Activated CD4-positive, alpha-beta T cell treated with anti-CD3 and anti-CD28 coated beads for 24 hours (primary cell): ENCODE measurements at regions not wholly inside any gene's neighbourhood (a gene's known extent, or its start where the extent isn't known, plus 50 kb on each side); places are given as distances from the start of the nearest gene placed in this dataset.
"Not testable (repeated sequence)": the region's sequence is repeated elsewhere in the genome, so short reads cannot be mapped to it uniquely, and the experiment has no call there.

Source experiments
- DNase-seq, 2 donors: peaks; one replicate each; pipeline ENCODE4 v3.0.0-alpha.2; 2020; ENCODE audit warnings: low read depth in 2 of 2

DNA sequence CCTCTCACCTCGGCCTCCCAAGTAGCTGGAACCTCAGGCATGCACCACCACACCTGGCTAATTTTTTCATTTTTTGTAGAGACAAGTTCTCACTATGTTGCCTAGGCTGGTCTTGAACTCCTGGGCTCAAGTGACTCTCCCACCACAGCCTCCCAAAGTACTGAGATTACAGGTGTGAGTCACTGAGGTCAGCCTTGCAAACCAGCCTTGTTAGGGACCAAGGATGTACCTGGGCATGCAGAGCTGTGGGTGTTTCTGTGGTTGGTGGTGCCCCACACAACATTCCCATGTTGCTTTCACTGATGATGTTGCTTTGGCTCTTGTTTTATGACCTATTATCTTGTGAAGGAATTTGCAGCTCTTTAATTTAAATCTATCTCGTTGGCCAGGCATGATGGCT is 54.8 kb downstream of the OTUD1 start:
- no peak for DNase-seq

DNA sequence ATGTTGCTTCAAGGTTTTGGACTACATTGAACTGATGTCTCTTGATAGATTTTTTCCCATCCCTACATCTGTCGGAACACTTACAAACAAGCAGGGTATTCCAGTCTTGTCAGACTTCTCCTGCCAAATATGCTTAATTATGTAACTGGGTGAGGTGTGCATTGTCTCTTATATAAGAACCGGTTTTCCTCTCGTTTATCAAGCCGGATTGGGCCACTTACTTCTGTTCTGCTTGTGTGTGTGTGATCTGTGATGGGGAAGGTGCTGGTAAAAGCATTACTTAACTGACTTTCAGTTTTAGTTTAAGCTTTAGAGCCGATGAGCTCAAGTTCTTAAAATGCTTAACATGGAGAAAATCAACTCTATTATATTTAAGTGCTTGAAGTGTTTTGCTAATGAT is 57.9 kb downstream of the OTUD1 start:
- no peak for DNase-seq

DNA sequence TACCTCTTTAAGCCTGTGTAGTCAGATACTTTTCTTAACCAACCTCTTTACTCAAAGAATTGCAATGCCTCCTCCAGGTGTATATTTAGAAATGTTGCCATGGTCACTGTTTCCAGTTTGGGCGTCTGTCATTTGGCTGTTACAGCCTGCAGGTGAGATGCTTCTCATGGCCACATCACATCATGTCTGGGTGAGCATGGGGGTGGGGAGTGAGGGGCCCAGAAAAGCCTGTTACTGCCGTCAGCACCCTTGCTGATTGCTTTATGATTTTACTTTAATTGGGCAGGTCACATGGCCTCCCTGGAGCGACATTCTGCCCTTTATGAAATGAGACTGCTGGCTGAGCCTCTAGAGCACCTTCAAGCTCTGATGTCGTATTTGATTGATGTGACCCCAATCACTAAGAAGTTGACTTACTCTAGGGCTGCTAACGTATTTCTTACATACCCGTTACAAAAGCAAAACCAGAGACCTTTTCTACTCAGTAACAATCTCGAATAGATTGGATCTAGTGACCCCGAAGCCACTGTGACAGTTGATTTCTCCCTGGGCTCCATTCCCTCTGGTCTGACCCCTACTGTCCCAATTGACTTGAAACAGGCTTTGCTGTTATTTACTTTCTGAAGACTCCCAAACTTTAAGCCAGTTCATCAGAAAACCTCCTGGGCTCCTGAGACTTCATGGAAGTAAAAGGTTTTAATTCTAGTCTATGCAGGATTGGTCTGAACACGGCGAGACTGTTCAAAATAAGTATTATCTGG is 60.7 kb downstream of the OTUD1 start:
- DNase-seq = no peak

DNA sequence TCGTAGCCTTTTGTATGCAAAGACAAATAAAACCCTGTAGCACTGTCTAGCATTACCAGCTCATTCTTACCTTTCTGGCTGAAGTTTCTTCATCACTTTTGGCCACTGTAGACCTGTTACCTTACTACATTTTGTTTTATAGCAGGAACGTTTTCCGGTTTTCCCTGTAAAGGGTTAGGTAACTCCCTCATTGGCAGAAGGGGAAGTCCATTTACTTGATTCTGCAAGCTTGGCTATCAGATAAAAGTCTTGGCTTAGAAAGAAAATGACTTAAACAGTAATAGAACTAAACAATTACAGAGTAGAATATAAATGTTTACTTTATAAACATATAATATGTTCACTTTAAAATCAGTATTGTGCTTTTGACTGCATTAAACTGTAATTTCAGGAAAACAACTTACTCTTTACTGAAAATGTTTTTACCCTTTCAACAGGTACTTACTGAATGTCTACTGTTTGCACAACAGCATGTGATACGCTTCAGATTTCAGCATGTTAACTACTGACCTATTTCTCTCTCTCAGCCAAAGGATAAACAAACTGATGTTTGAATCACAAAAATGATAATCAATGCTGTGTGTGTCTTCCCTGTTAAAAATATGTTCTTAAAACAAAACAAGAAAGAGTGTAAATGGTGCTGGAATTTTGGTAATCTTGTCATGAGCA is 67.1 kb downstream of the OTUD1 start:
- no peak for DNase-seq

DNA sequence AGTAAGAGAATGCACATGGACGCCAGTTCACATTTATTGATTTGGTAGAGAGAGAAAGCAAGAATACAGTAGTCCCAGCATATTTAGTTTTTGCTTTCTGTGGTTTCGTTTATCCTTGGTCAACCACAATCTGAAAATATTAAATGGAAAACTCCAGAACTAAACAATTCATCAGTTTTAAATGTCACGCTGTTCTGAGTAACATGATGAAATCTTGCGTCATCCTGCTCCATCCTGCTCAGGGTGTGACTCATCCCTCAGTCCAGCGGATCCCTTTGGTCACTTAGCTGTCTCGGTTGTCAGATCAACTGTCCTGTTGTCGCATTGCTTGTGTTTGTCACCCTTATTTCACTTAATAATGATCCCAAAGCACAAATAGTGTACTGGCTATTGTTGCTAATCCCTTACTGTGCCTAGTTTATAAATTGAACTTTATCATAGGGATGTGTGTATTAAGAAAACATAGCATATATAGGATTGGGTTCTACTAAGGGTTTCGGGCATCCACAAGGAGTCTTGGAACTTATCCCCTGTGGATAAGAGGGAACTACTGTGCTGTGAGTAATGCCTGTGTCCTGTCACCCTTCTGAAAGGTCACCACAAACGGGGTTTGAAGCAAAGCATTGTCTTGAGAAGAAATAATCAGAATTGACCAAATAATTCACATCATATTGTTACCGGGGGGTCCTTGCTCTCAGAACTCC is 73.6 kb downstream of the OTUD1 start:
- DNase-seq = no peak

DNA sequence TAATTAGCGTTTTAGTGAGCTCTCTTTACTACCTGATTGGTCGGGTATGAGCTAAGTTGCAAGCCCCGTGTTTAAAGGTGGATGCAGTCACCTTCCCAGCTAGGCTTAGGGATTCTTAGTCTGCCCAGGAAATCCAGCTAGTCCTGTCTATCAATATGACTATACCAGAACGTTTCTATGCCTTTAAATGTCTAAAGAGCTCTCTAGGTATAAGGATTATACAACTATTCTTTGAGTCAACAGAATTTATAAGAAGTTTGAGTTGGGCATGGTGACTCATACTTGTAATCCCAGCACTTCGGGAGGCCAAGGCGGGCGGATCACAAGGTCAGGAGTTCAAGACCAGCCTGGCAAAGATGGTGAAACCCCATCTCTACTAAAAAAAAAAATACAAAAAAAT is 74.7 kb downstream of the OTUD1 start:
- not testable (repeated sequence) for DNase-seq

DNA sequence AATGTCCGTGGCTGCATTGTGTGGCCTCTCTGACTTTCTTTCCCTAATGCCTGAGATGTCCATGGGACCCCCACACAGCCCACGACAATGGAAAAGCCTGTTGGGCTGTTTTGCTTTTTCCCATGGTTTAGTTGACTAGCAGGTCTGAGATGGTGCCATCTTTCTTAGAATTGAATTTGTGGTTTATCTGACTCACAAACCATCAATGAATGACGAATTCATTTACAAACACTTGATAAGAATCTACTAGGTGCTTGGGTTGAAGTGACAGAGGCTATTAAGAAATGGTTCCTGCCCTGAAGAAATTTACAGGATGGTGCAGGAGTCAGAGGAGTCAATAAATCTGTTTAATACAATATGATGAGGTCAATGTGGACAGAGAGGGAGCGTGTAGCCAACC is 75.4 kb downstream of the OTUD1 start:
- DNase-seq = no peak

DNA sequence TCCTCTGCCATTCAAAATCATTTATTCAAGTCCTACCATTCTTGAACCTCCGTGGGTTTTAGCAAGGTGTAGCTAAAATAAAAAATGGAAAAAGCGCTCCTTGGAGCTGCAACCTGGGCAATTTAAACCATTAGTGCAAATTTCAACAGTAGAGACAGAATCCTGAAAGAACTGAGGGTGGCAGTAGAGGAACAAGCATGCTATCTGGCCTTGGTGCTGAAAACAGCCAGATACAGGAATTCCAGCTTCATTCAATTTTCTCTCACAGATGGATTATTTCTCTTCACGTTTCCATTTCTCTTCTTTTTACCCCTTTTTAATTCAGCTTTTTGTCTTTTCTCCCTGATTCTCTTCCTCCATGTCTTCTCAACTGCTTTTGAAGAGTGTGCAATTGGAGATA is 77.7 kb downstream of the OTUD1 start:
- no peak for DNase-seq

DNA sequence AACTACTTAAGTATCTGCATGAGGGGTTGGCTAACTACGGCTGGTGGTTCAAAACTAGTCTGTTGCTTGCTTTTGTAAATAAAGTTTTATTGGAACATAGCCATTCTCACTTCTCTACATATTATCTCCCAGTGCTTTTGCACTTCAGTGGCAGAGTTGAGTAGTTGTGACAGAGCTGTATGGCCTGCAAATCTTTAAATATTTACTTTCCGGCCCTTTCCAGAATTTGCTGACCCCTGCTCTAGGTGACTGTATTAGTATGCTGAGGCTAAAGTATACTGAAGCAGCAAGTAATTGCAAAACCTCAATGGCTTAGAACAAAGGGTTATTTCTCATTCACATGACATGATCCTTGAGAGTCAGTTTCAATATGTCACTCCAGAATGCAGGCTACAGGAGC is 78.3 kb downstream of the OTUD1 start:
- DNase-seq = no peak

DNA sequence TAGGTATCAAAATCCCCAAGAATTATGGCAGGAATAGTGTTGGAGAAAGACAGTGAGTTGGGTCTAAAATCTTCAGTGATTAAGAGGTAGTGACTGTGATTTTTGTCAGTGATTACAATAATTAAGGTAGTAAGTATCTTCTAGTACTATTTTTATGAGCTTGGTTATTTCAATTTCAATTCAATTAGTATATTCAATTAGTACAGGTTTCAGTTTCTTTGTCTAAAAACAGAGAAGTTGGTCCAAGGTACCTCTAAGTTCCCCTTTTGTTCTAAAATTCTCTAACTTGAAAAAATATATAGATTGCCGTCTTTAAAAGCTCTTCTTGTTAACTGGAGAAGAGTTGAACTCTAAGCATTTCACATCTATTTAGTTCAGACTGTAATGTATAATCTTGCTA is 82.9 kb downstream of the OTUD1 start:
- DNase-seq = no peak

DNA sequence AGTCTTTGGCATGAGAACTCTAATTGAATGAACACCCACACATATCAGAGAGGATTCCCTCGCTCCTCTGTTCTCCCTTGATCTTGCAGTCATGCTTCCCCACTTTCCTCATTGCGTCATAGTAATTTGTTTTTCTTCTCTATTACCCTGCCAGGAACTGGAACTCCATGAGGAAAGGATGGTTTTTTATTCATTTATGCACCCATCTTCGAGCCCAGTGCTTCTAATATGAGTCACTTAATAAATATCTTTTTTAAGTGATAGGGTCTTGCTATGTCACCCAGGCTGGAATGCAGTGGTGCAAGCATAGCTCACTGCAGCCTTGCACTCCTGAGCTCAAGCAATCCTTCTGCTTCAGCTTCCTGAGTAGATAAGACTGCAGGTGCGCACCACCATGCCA is 83.5 kb downstream of the OTUD1 start:
- no peak for DNase-seq

DNA sequence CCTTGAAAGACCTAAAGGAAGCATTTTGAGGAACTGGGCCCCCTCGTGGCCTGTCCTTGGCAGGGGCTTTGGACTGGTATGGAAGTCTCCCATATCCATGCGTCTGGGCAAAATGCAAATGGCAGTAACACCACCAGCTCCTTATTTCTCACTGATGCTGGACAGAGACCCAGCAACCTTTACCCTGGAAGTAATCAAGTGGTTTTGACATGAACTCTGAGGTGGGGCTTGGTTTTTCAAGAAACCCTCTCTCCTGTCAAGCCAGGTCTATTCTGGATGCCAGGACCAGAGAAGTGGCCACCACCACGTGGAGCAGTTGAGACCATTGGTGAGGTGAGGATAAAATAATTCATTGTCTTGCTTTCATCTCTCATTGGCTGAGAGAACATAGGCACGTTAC is 84.4 kb downstream of the OTUD1 start:
- DNase-seq = no peak

DNA sequence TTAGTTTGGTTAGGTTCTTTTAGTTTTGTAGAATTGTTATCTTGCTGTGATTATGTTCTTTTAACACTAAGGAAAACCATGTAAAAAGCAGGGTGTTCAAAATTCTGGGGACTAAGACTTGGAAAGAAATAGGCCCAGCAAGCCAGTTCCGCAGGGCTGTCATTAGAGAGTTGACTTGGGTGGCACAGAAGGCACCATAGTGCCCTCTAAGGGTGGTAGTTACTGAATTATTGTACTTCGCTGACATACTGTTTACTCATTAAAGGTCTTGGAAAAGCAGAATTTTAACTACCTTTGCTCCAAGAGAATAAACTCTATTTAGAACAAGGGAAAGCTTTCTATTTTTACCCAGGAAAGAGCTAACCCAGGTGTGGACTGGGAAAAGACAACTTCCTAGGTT is 86.5 kb downstream of the OTUD1 start:
- no peak for DNase-seq

DNA sequence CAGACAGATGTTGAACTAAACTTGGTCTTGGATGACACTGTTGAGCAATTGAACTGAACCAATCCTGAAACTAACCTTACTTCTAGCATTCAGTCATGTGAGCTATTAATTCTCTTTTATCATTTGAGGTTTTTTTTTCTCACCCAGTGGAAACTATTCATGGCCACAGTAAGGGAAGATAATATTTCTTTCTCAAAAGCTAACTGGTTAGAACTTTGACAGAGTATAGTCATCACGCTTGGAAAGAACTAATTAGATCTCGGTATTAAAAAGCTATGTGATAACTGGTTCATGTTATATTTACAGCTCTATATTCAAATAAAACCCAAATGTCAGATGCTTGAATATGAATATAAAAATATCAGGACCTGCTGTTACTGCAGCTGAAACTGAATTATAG is 89.5 kb downstream of the OTUD1 start:
- DNase-seq = no peak

DNA sequence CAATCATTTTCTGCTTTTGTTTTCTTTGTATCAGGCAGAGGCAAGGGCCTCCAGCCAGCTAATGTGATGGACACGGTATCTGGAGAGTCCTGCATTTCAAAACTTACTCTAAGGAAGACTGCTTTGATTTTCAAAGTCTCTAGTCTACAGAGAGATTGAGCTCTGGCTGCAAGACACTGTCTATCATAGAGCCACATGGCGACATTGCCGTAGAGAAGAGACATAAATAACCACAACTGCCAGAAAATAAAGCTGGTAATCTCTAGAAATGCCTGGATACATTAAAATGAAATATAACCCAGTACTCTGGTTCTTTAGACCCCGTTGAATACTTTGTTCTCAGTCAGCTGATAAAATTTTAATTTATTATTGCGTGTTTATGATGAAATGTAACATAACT is 90.8 kb downstream of the OTUD1 start:
- no peak for DNase-seq

DNA sequence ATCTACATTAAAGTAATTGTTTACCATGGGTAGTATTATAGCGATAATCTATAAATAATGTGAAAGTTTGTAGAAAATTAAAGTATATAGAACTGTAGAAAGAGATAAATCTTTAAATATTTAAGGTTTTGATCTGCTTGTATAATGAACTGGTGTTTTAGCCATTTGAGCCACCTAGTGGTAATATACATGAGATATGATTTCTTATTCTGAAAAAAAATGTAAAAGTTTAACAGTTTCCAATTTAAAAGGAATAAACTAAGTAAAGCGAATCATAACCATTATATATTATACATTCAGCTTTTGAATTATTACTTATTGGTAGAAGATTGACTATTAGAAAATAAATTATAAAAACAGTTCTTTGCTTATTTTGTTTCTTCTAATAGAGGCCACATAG is 91.2 kb downstream of the OTUD1 start:
- DNase-seq = no peak

DNA sequence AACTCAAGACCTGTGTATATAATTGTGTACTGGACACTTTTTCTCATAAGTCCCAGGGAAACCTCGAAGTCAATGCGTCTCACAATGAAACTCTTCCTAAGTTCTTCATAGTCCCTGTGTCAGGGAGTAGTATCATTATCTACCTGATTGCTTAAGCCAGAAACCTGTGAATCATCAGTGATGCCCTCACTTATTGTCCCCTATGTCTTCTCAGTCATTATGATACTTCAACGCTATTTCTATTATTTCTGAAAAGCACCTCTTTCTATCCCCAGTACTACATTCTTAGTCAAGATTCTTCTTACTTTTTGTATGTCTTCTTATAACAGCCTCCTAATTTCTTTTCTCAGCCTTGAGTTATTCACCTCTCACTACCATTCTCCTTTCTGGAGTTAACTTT is 94.3 kb downstream of the OTUD1 start:
- no peak for DNase-seq

DNA sequence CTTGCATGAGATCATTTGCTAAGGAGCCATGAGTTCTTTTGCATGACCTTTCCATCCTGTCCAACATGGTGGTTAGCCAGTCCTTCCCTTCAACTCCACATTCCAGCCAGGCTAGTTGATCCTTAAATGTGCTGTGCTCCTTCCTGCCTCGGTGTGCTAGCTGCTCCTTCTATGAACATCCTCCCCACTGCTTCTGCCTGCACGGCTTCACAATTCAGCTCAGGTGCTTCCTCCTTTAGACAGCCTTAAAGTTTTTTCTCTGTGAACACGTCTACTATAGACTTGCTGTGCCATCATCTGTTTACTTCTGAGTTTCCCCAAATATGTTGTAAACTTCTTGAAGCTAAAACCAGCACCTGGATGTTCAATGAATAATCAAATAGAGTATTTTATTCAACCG is 95.5 kb downstream of the OTUD1 start:
- DNase-seq = no peak

DNA sequence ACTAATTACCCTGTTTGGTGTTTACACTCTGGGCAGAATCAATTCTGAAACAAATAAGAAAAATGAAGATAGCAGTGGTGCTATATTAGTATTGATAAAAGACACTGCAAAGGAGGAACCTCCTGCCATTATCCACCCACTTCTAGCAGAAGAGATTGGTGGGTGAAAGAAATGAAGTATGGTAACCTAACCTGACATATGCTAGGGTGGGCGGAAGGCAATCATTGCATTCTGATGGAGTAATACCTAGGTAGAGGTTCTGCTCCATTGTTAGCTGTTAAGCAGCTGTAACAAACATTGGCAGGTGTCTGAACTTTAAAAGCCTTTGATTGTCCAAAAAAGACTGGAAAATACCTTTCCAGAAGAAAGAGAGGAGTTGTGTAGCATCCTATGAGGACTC is 95.9 kb downstream of the OTUD1 start:
- no peak for DNase-seq

DNA sequence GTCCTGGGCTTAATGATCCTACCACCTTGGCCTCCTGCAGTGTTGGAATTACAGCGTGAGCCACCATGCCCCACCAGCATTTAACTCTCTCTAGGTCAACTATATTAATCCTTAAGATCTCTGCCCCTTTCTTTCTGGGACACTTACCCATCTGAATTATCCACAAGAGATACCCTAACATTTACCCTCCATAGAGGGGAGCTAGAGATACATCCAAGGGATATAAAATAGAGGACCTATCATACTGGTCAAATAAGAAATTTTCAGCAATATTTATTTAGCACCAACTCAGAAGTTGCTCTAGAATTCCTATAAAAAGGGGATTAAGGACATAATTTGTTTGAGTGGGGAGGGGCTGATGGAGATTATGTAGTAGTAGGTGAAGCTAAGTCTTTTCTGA is 96.5 kb downstream of the OTUD1 start:
- DNase-seq = no peak

DNA sequence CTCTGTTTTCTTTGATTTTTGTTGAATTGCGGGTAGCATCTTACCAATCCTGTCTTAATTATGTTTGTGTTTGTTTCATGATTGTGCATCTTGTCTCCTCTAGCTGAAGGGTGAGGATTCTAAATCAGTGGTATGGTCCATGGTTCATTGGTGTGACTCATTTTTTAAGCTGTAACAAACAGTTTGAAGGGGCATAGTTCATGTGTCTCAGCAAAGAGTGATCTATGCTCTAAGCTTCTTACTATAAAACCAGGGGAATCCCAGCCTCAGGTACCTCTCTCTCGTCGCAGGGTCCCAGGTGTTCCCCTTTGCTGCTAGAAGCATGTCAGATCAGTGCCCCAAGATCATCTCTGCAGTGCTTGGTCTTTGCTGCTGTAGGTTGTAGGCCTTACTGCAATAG is 100.1 kb downstream of the OTUD1 start:
- DNase-seq = no peak

DNA sequence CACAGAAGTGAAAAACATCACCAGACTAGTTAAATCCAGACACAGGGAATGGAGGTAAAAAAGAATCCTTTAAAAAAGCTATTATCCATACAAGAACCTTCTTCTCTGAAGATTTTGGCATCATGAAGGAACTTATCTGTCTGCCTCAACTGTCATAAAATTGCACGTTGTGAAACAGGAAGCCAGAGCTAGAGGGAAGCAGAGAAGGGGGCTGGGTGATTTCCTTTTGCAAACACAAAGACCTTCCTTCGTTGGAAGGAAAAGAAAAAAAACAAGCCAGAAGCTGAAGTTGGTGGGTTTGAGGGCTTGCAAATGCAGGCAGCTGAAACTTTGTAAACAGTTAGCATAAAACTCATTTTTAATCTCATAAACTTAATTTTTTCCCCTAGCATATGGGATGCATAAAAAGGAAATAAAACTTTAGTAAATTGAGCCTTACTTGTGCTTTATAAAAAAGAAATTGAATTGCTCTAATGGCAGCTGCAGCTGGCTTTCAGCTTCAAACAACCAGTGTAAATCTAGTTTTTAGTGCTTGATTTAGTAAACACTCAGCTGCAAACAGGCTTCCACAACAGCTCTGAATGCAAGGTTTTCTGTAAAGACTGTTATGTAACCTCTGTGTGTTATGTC is 101.6 kb downstream of the OTUD1 start:
- no peak for DNase-seq
